Stomach (tissue), 4 donors: ENCODE measurements at regions not wholly inside any gene's neighbourhood (a gene's known extent, or its start where the extent isn't known, plus 50 kb on each side); places are given as distances from the start of the nearest gene placed in this dataset.
"Not testable (repeated sequence)": the region's sequence is repeated elsewhere in the genome, so short reads cannot be mapped to it uniquely, and the experiment has no call there.

Experiments
- EP300 ChIP-seq: sonication (generic); formaldehyde crosslinking; IDR thresholded peaks from one replicate; pipeline ENCODE4 v1.6.1; 2017; ENCODE audit warnings: antibody characterized with exemption
- POLR2A ChIP-seq, 4 donors: fragments of 450-650 bp; IDR thresholded peaks; one replicate each; pipeline ENCODE4 v1.6.1; 2016; ENCODE audit warnings: antibody characterized with exemption in 4 of 4, control low read depth in 2 of 4, mild to moderate bottlenecking in 1 of 4, moderate library complexity in 1 of 4
- POLR2AphosphoS5 ChIP-seq, 3 donors: sonication (generic); formaldehyde crosslinking; IDR thresholded peaks; one replicate each; pipeline ENCODE4 v1.6.1; 2016; ENCODE audit warnings: antibody characterized with exemption in 3 of 3
- TF ChIP-seq, protein P1 (sequence below), 7 experiments: fragments of 450-650 bp in 4 of 7; fragments of 200-600 bp in 3 of 7; sonication (generic) in 3 of 7; IDR thresholded peaks; one replicate each; pipeline ENCODE4 v1.5.1; 2016 to 2019; ENCODE audit warnings: antibody characterized with exemption in 7 of 7, control low read depth in 2 of 7, mild to moderate bottlenecking in 1 of 7

DNA sequence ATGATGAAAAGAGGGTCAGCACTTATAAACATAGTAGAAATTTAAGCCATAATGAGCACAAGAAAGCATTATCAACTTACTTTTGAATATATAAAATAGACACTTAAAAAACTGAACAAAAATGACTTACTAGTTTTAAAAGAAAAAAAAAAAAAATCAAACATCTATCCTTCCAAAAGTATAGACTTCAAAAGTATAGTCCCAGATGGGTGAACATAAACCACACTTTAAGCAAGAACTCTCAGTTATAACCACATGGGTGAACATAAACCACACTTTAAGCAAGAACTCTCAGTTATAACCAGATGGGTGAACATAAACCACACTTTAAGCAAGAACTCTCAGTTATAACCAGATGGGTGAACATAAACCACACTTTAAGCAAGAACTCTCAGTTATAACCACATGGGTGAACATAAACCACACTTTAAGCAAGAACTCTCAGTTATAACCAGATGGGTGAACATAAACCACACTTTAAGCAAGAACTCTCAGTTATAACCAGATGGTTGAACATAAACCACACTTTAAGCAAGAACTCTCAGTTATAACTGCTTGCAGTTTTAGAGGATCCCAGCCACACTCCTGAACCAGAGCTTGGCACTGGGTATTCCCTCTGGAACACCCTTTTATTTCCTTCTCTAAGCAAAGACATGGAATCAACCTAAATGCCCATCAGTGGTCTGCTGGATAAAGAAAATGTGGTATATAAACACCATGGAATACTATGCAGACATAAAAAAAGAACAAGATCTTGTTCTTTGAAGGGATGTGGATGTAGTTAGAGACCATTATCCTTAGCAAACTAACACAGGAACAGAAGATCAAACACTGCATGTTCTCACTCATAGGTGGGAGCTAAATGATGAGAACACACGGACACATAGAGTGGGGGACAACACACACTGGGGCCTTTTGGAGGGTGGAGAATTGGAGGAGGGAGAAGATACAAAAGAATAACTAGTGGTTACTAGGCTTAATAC is 82.6 kb upstream of the AGAP9 start:
- TF ChIP-seq, protein P1, sequence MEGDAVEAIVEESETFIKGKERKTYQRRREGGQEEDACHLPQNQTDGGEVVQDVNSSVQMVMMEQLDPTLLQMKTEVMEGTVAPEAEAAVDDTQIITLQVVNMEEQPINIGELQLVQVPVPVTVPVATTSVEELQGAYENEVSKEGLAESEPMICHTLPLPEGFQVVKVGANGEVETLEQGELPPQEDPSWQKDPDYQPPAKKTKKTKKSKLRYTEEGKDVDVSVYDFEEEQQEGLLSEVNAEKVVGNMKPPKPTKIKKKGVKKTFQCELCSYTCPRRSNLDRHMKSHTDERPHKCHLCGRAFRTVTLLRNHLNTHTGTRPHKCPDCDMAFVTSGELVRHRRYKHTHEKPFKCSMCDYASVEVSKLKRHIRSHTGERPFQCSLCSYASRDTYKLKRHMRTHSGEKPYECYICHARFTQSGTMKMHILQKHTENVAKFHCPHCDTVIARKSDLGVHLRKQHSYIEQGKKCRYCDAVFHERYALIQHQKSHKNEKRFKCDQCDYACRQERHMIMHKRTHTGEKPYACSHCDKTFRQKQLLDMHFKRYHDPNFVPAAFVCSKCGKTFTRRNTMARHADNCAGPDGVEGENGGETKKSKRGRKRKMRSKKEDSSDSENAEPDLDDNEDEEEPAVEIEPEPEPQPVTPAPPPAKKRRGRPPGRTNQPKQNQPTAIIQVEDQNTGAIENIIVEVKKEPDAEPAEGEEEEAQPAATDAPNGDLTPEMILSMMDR (IDR thresholded peaks at IDR 0.05): not testable (repeated sequence)
- TF ChIP-seq POLR2AphosphoS5 (IDR thresholded peaks at IDR 0.05); POLR2A (IDR thresholded peaks at IDR 0.05); EP300: not testable (repeated sequence)
